AG04450 (cell line): ENCODE measurements at regions not wholly inside any gene's neighbourhood (a gene's known extent, or its start where the extent isn't known, plus 50 kb on each side); places are given as distances from the start of the nearest gene placed in this dataset.

Experiments
- CTCF ChIA-PET: fragments of 300-600, 350-600 bp; formaldehyde crosslinking; extraction: SDS; loops from one replicate; lab custom pipeline; 2022; ENCODE audit warnings: antibody characterized with exemption, inconsistent platforms; lab: Charles Lee
- POLR2A ChIA-PET: fragments of 350-600 bp; formaldehyde crosslinking; extraction: SDS; loops from one replicate; lab custom pipeline; 2021; ENCODE audit warnings: antibody characterized with exemption, inconsistent platforms; lab: Yijun Ruan, JAX
- DNase-seq: peaks from one replicate; pipeline ENCODE4 v3.0.0-alpha.2; 2011; ENCODE audit warnings: low read depth, low spot score
- H3K27ac ChIP-seq: one replicate; pipeline ENCODE4 v1.5.1; 2012; ENCODE audit warnings: low read depth, low read length, control low read depth
- H3K27me3 ChIP-seq: one replicate; pipeline ENCODE4 v1.6.0; 2012; ENCODE audit warnings: low read length; ENCODE audit not compliant: control insufficient read depth, insufficient read depth
- H3K4me3 ChIP-seq: 2 replicates; pipeline ENCODE4 v1.5.1; 2011; ENCODE audit warnings: mild to moderate bottlenecking, low read depth, low read length, control low read depth
- H3K9me3 ChIP-seq: 2 replicates; pipeline ENCODE4 v1.5.1; 2012; ENCODE audit warnings: low read length; ENCODE audit not compliant: control insufficient read depth, insufficient read depth
- TF ChIP-seq, protein P1 (sequence below): IDR thresholded peaks from 2 replicates; pipeline ENCODE4 v1.5.1; 2011; ENCODE audit warnings: low read depth, low read length, control low read depth, inconsistent platforms

DNA sequence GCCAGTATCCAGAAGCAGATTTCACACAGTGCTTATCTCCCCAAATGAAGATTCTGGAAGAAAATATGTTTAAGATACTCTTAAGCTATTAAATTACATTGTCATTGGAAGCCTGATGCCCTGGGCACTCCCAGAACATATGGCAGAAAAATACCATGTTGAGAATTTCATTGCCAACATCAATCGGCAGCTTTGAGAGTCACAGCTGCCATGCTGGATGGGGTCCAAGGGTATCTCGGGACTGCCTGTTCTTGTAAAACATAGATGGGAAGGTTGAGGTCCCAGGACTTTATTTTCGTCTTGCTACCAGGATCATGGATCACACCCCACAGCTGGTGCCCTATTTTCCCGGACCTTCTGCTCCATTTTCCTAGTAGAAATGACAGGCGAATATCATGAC, 632.5 kb downstream of the SUCLG1 start:
- H3K4me3 ChIP-seq = no peak overlapping the region
- no peak overlapping the region for H3K27ac ChIP-seq
- CTCF ChIA-PET = no interaction called here
- no peaks in the 10 kb centered on the region for H3K27me3 ChIP-seq
- no peak for DNase-seq
- TF ChIP-seq, protein P1, sequence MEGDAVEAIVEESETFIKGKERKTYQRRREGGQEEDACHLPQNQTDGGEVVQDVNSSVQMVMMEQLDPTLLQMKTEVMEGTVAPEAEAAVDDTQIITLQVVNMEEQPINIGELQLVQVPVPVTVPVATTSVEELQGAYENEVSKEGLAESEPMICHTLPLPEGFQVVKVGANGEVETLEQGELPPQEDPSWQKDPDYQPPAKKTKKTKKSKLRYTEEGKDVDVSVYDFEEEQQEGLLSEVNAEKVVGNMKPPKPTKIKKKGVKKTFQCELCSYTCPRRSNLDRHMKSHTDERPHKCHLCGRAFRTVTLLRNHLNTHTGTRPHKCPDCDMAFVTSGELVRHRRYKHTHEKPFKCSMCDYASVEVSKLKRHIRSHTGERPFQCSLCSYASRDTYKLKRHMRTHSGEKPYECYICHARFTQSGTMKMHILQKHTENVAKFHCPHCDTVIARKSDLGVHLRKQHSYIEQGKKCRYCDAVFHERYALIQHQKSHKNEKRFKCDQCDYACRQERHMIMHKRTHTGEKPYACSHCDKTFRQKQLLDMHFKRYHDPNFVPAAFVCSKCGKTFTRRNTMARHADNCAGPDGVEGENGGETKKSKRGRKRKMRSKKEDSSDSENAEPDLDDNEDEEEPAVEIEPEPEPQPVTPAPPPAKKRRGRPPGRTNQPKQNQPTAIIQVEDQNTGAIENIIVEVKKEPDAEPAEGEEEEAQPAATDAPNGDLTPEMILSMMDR = no peak
- POLR2A ChIA-PET = no interaction called here
- peaks cover 8% of the 10 kb centered on the region for H3K9me3 ChIP-seq

DNA sequence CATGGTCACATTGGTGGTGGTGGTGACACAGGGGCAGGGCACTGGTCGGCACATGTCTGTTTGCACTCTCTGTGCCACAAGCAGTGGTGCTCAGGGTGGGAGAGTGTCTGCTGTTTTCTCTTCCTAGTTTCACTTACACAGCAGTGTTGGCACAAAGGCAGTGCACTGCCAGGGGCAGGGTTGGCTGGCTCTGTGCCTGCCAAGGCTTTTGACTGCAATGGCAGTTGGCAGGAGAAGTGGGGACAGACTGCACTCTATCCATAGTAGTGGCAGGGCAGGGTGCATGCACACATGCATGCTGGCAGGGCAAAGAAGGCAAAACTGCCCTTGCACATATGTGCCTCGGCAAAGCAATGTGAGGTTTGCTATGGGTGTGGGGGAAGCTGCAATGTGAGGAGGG, 635.9 kb downstream of the SUCLG1 start:
- Histone ChIP-seq H3K27ac (no peak overlapping the region), H3K9me3 (peaks cover 8% of the 10 kb centered on the region), H3K27me3 (no peaks in the 10 kb centered on the region), H3K4me3 (no peak overlapping the region)
- ChIA-PET POLR2A (no interaction called here), CTCF (no interaction called here)
- TF ChIP-seq, protein P1 = no peak
- no peak for DNase-seq

DNA sequence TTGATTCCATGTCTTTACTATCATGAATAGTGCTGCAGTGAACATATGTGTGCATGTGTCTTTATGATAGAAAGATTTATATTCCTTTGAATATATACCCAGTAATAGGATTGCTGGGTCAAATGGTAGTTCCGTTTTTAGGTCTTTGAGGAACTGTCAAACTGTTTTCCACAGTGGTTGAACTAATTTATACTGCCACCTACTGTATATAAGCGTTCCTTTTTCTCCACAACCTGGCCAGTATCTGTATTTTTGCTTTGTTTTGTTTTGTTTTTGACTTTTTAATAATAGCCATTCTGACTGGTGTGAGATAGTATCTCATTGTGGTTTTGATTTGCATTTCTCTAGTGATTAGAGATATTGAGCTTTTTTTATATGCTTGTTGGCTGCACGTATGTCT, 641.6 kb downstream of the SUCLG1 start:
- ChIA-PET CTCF (no interaction called here), POLR2A (no interaction called here)
- TF ChIP-seq, protein P1 = no peak
- Histone ChIP-seq H3K4me3 (no peak overlapping the region), H3K27me3 (no peaks in the 10 kb centered on the region), H3K9me3 (no peaks in the 10 kb centered on the region), H3K27ac (no peak overlapping the region)
- DNase-seq = no peak

DNA sequence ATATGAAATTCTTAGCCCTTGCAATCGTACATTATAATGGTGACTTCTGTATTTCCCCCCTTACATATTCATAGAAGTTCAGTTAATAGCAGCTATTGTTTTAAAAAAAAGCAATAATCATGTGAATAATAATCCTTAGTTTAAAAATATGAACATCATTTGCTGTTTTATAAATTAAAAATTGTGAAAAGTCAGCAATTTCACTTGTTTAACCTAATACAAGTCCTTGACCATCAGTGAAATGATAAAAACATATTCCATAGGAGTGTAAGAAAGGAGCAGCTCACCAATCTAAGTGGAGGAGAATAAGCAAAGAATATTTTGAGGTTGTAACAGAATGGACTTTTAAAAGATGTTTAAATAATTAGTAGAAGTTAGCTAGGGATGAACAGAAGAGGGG, 650.2 kb downstream of the SUCLG1 start:
- Histone ChIP-seq H3K4me3 (no peak overlapping the region), H3K9me3 (no peaks in the 10 kb centered on the region), H3K27ac (no peak overlapping the region), H3K27me3 (no peaks in the 10 kb centered on the region)
- no peak for DNase-seq
- TF ChIP-seq, protein P1 = no peak
- ChIA-PET CTCF (no interaction called here), POLR2A (no interaction called here)

DNA sequence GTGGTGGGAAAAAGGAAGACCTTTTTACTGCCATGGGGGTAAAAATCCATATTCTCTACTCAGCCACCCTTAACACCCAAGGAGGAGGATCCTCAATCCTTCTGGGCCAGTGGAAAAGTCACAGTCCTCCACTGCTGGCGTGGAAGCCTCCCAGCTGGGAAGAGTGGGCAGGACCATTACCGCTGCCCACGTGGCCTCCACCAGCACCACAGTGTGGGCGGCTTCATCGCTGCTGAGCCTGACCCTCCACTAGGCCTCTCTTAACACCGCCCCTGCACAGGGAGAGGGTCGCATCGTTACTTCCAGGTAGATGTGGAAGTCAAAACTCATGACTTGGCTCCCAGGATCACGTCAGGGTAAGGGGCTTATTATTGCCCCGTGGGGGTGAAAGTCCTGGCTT, 656.5 kb downstream of the SUCLG1 start:
- no peaks in the 10 kb centered on the region for H3K27me3 ChIP-seq
- TF ChIP-seq, protein P1 = no peak
- H3K4me3 ChIP-seq = no peak overlapping the region
- peaks cover 5% of the 10 kb centered on the region; the same call in 1 of the 2 replicates for H3K9me3 ChIP-seq
- H3K27ac ChIP-seq = no peak overlapping the region
- no peak for DNase-seq
- ChIA-PET CTCF (no interaction called here), POLR2A (no interaction called here)
